ENCODE measurements at regions not wholly inside any gene's neighbourhood (a gene's known extent, or its start where the extent isn't known, plus 50 kb on each side); places are given as distances from the start of the nearest gene placed in this dataset.

DNA sequence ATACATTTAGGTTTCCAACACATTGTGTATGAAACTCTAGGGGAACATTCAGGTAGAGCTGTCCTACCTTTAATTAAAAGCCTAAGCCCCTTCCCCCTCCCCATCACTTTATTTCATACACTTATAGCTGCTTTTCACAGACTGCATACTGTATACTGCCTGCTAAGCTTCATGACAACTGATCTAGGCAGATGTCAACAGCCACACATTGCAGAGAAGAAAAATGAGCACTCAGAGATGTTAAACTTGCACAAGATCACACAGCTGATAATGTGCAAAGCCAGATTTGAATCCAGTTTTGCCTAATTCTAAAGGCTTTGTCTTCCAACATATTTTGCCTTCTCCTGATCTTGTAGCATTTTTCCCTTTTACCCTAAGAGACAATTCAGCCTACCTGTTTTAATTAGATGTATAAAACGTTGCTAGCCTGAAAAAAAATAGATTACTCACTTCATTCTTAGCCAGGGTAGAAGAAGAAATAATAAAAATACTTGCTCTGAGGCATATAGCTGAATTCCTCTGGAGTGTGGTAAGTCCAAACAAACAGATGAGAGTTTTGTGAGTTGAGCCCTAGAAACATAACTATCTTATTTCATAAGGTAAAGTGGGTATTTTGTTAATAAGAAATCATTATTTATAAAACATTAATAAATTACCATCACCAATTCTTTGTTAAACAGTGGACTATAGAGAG is 56.9 kb upstream of the CAST start:
- Histone ChIP-seq H3K27ac (no peak overlapping the region), H3K4me3 (no peak overlapping the region), H3K4me1 (peaks cover 0 to 3% (median 0%) of the 10 kb centered on the region in 4 donors), H3K9me3 (no peaks in the 10 kb centered on the region), H3K27me3 (no peaks in the 10 kb centered on the region), H3K36me3 (no peaks in the 10 kb centered on the region)
- TF ChIP-seq, protein P1, sequence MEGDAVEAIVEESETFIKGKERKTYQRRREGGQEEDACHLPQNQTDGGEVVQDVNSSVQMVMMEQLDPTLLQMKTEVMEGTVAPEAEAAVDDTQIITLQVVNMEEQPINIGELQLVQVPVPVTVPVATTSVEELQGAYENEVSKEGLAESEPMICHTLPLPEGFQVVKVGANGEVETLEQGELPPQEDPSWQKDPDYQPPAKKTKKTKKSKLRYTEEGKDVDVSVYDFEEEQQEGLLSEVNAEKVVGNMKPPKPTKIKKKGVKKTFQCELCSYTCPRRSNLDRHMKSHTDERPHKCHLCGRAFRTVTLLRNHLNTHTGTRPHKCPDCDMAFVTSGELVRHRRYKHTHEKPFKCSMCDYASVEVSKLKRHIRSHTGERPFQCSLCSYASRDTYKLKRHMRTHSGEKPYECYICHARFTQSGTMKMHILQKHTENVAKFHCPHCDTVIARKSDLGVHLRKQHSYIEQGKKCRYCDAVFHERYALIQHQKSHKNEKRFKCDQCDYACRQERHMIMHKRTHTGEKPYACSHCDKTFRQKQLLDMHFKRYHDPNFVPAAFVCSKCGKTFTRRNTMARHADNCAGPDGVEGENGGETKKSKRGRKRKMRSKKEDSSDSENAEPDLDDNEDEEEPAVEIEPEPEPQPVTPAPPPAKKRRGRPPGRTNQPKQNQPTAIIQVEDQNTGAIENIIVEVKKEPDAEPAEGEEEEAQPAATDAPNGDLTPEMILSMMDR (IDR thresholded peaks at IDR 0.05): no peak
- TF ChIP-seq POLR2AphosphoS5 (IDR thresholded peaks at IDR 0.05) (no peak), EP300 (IDR thresholded peaks at IDR 0.05) (no peak), POLR2A (IDR thresholded peaks at IDR 0.05) (no peak)
- ATAC-seq (ENCODE audit: low FRiP score in 2 of 2): no peak
- WGBS, 2 donors: 60 to 71% methylated on average over 1 of the region's 1 CpG
- DNase-seq: no peak

GRCh38 chr5:96609369-96609768 is 52.8 kb upstream of the CAST start:
- Histone ChIP-seq H3K9me3 (no peaks in the 10 kb centered on the region), H3K27ac (no peak overlapping the region), H3K4me1 (peaks cover 3 to 8% (median 6%) of the 10 kb centered on the region in 4 donors), H3K36me3 (no peaks in the 10 kb centered on the region), H3K27me3 (no peaks in the 10 kb centered on the region), H3K4me3 (no peak overlapping the region)
- TF ChIP-seq POLR2A (IDR thresholded peaks at IDR 0.05): no peak
- no peak for TF ChIP-seq POLR2AphosphoS5 (IDR thresholded peaks at IDR 0.05)
- TF ChIP-seq, protein P1 (IDR thresholded peaks at IDR 0.05): no peak
- TF ChIP-seq EP300 (IDR thresholded peaks at IDR 0.05): no peak
- DNase-seq (no peak), ATAC-seq (ENCODE audit: low FRiP score in 2 of 2) (no peak)
- 0 to 100% methylated on average over 1 of the region's 1 CpG for WGBS, 2 donors

DNA sequence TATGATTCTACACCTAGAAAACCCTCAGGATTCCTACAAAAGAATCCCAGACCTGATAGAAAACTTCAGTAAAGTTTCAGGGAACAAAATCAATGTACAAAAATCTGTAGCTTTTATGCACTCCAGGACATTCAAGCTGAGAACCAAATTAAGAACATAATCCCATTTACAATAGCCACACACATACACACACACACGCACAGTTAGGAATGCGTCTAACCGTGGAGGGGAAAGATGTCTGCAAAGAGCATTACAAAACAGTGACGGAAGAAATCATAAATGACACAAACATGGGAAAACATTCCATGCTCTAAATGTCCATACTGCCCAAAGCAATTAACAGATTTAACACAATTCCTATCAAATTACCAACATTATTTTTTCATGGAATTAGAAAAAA is 51.4 kb upstream of the CAST start:
- ATAC-seq (ENCODE audit: low FRiP score in 2 of 2) (no peak), DNase-seq (no peak)
- H3K9me3 ChIP-seq: no peaks in the 10 kb centered on the region
- no peak overlapping the region for H3K4me3 ChIP-seq
- TF ChIP-seq, protein P1 (IDR thresholded peaks at IDR 0.05): no peak
- no peak for TF ChIP-seq POLR2A (IDR thresholded peaks at IDR 0.05)
- no peak for TF ChIP-seq EP300 (IDR thresholded peaks at IDR 0.05)
- TF ChIP-seq POLR2AphosphoS5 (IDR thresholded peaks at IDR 0.05): no peak
- no peaks in the 10 kb centered on the region for H3K36me3 ChIP-seq
- peaks cover 9 to 18% (median 15%) of the 10 kb centered on the region in 4 donors for H3K4me1 ChIP-seq
- H3K27ac ChIP-seq: no peak overlapping the region
- 89 to 91% methylated on average over 4 of the region's 4 CpGs for WGBS, 2 donors
- no peaks in the 10 kb centered on the region for H3K27me3 ChIP-seq

DNA sequence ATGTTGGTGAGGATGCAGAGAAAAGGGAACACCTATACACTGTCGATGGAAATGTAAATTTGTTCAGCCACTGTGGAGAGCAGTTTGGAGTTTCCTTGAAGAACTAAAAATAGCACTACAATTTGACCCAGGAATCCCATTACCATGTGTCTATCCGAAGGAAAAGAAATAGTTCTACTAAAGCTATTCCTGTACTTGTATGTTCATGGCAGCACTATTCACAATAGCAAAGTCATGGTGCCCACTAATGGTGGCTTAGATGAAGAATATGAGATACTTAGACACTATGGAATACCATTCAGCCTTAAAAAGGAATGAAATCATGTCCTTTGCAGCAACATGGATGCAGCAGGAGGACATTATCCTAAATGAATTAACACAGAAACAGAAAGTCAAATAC is 50.2 kb upstream of the CAST start:
- H3K27ac ChIP-seq: no peak overlapping the region
- peaks cover 9 to 18% (median 15%) of the 10 kb centered on the region in 4 donors for H3K4me1 ChIP-seq
- no peaks in the 10 kb centered on the region for H3K27me3 ChIP-seq
- DNase-seq: no peak
- H3K36me3 ChIP-seq: no peaks in the 10 kb centered on the region
- no peak overlapping the region for H3K4me3 ChIP-seq
- no peaks in the 10 kb centered on the region for H3K9me3 ChIP-seq
- no peak for ATAC-seq (ENCODE audit: low FRiP score in 2 of 2)
- TF ChIP-seq EP300 (IDR thresholded peaks at IDR 0.05) (no peak), POLR2A (IDR thresholded peaks at IDR 0.05) (no peak), POLR2AphosphoS5 (IDR thresholded peaks at IDR 0.05) (no peak)
- TF ChIP-seq, protein P1 (IDR thresholded peaks at IDR 0.05): no peak
- WGBS, 2 donors: 24 to 70% methylated on average over 2 of the region's 2 CpGs
